IPS-20b (cell line): ENCODE measurements at regions not wholly inside any gene's neighbourhood (a gene's known extent, or its start where the extent isn't known, plus 50 kb on each side); places are given as distances from the start of the nearest gene placed in this dataset.
"Not testable (repeated sequence)": the region's sequence is repeated elsewhere in the genome, so short reads cannot be mapped to it uniquely, and the experiment has no call there.

ENCODE experiments used
- H3K27ac ChIP-seq: one replicate; pipeline ENCODE4 v1.5.1; 2013; ENCODE audit warnings: low read length
- H3K27me3 ChIP-seq: 2 replicates; pipeline ENCODE4 v1.6.1; 2013; ENCODE audit warnings: mild to moderate bottlenecking, low read length, inconsistent platforms; ENCODE audit not compliant: insufficient read depth
- H3K36me3 ChIP-seq: 2 replicates; pipeline ENCODE4 v1.6.1; 2013; ENCODE audit warnings: low read depth, mild to moderate bottlenecking, inconsistent platforms, low read length, moderate library complexity; ENCODE audit not compliant: insufficient read depth
- H3K4me1 ChIP-seq: 2 replicates; pipeline ENCODE4 v1.6.1; 2013; ENCODE audit warnings: mild to moderate bottlenecking, control low read depth, inconsistent platforms, low read length, moderate library complexity; ENCODE audit not compliant: insufficient read depth
- H3K4me3 ChIP-seq: 2 replicates; pipeline ENCODE4 v1.5.1; 2013; ENCODE audit warnings: mild to moderate bottlenecking, low read length, inconsistent platforms
- H3K9ac ChIP-seq: 2 replicates; pipeline ENCODE4 v1.6.1; 2013; ENCODE audit warnings: low read depth, mild to moderate bottlenecking, inconsistent platforms, low read length, moderate library complexity
- H3K9me3 ChIP-seq: 2 replicates; pipeline ENCODE4 v1.6.1; 2013; ENCODE audit warnings: mild to moderate bottlenecking, low read depth, low read length, inconsistent platforms; ENCODE audit not compliant: insufficient read depth

DNA sequence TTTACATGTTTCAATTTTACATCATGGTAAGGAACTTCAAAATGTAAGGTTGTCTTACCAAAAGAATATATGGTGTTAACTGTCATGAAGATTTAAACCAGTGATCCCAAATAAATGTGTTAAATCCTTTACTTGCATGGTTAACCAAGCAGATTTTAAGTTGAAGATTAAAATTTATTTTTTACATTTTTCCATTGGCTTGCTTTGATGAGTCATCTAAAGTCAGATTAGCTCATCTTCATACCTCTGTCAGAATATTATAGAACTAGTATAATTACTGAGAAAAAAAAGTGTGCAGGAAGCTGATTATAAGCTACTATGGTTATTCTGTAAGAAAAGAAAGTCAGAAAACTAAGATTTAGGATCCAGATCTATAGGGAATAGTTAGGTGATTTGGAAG lies 95.3 kb upstream of the DPH5 start:
- no peak overlapping the region for H3K4me3 ChIP-seq
- H3K9ac ChIP-seq = no peak overlapping the region
- no peaks in the 10 kb centered on the region for H3K4me1 ChIP-seq
- no peak overlapping the region for H3K27ac ChIP-seq
- H3K9me3 ChIP-seq = no peaks in the 10 kb centered on the region
- no peaks in the 10 kb centered on the region for H3K27me3 ChIP-seq
- H3K36me3 ChIP-seq = no peaks in the 10 kb centered on the region

DNA sequence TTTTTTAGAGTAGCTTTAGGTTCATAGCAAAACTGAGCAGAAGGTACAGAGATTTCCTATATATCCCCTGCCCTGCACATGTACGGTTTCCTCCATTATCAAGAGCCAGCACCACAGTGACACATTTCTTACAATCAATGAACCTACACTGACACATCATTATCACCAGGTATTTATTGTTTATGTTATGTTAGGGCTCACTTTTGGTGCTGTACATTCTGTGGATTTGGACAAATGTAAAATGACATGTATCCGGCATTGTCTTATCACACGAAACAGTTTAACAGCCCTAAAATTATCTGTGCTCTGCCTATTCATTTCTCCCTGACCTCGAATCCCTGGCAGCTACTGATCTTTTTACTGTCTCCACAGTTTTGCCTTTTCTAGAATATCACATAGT lies 93.7 kb upstream of the DPH5 start:
- no peak overlapping the region for H3K27ac ChIP-seq

DNA sequence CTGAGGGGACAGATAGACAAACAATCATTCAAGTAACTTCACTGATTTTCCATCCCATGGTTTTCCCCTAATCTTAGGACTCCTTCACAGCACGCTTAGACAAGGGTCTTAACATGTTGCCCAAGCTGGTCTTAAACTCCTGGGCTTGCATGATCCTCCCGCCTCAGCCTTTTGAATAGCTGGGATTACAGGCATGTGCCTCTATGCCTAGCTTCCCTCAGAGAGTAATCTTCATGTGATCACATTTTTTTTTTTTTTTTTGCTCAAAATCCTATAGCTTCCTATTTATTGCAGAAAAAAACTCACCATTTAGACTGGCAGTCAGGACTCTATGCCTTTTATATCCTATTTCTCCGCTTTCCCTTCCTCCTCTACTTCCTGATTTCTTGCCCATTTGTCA lies 90.4 kb upstream of the DPH5 start:
- H3K27me3 ChIP-seq = no peaks in the 10 kb centered on the region
- no peaks in the 10 kb centered on the region for H3K36me3 ChIP-seq
- no peak overlapping the region for H3K9ac ChIP-seq
- no peak overlapping the region for H3K27ac ChIP-seq
- no peak overlapping the region for H3K4me3 ChIP-seq
- no peaks in the 10 kb centered on the region for H3K9me3 ChIP-seq
- H3K4me1 ChIP-seq = no peaks in the 10 kb centered on the region

More for the DNA sequence above, 93.7 kb upstream of the DPH5 start:
- Histone ChIP-seq H3K9ac (no peak overlapping the region), H3K4me1 (no peaks in the 10 kb centered on the region), H3K9me3 (no peaks in the 10 kb centered on the region), H3K27me3 (no peaks in the 10 kb centered on the region), H3K4me3 (no peak overlapping the region), H3K36me3 (no peaks in the 10 kb centered on the region)

DNA sequence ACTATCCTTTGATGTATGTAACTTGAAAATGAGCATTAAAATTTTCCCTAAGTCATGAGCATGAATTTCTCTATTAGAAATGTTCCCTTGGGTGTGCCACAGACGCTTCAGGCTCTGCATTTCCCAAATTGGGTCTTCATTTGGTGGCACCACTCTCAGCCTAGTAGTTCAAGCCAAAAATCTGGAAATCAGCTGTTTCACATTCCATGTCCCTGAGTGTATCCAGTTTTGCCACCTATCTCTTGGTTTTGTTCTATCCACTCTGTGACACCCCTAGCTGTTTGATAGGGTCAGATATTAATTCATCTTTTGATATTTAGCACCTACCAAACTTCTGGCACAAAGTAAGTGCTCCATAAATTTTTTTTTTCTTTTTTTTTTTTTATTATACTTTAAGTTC lies 89.5 kb upstream of the DPH5 start:
- no peaks in the 10 kb centered on the region for H3K4me1 ChIP-seq
- H3K9ac ChIP-seq = no peak overlapping the region
- no peaks in the 10 kb centered on the region for H3K27me3 ChIP-seq
- H3K36me3 ChIP-seq = no peaks in the 10 kb centered on the region
- no peaks in the 10 kb centered on the region for H3K9me3 ChIP-seq
- no peak overlapping the region for H3K27ac ChIP-seq
- H3K4me3 ChIP-seq = no peak overlapping the region

DNA sequence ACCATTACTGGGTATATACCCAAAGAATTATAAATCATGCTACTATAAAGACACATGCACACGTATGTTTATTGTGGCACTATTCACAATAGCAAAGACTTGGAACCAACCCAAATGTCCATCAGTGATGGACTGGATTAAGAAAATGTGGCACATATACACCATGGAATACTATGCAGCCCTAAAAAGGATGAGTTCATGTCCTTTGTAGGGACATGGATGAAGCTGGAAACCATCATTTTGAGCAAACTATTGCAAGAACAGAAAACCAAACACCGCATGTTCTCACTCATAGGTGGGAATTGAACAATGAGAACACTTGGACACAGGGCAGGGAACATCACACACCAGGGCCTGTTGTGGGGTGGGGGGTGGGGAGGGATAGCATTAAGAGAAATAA lies 88.5 kb upstream of the DPH5 start:
- H3K36me3 ChIP-seq = not testable (repeated sequence)

DNA sequence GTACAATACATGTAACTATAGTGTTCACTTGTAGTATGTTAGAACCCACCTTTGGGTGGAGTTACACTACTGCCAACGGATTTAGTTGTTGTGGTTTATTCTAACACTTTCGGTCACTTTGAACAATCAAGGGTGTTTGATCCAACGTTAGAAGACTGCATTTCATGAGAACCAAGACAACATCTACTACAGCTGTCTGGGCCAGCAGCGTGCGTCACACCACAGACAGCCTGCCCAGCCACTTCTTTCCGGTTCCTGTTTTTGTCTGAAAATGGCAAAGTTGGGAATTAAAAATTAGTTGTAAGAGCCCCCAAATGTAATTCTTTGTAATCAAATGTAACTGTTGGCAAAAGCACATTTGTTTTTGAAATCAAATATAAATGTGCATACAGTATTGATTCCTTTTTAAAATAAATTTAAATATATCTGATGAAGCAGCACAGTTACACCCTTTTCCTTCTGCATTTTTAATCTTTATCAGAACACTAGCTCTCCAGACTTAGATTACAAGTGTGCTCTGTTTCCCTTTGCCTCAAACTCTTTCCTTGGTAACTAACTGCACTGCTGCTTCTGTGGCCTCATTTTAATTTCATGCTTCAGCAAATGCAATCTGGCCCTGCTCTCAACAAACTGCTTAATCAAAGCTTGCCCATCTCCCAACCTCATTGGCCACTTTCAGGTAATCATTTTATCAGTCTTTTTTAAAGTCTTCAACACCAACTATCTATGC lies 86.6 kb upstream of the DPH5 start:
- Histone ChIP-seq H3K4me3 (no peak overlapping the region), H3K36me3 (no peaks in the 10 kb centered on the region), H3K27ac (no peak overlapping the region), H3K4me1 (no peaks in the 10 kb centered on the region), H3K27me3 (no peaks in the 10 kb centered on the region), H3K9ac (no peak overlapping the region), H3K9me3 (no peaks in the 10 kb centered on the region)

More for the DNA sequence above, 88.5 kb upstream of the DPH5 start:
- not testable (repeated sequence) for H3K4me1 ChIP-seq, H3K9me3 ChIP-seq, H3K27ac ChIP-seq, H3K4me3 ChIP-seq, H3K9ac ChIP-seq, H3K27me3 ChIP-seq

DNA sequence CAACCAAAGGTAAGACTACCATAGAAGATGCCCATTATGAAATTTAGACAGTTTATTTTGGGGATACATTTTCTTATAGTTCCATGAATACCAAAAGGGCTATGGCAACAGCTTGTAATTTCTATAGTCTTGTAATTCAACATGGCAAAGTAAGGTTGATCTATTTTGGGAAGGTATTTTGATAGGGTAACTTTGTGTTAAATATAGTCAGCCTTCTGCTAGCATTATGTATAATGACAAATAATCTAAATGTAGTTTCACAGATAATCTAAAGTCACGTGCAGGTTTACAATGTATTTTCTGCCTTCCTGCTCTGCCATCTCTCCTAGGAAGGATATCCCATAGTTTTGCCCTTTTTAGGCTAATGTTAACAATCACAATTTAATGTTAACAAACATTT lies 85.9 kb upstream of the DPH5 start:
- no peaks in the 10 kb centered on the region for H3K27me3 ChIP-seq
- no peak overlapping the region for H3K27ac ChIP-seq
- no peak overlapping the region for H3K4me3 ChIP-seq
- no peaks in the 10 kb centered on the region for H3K4me1 ChIP-seq
- no peaks in the 10 kb centered on the region for H3K9me3 ChIP-seq
- H3K9ac ChIP-seq = no peak overlapping the region
- no peaks in the 10 kb centered on the region for H3K36me3 ChIP-seq

DNA sequence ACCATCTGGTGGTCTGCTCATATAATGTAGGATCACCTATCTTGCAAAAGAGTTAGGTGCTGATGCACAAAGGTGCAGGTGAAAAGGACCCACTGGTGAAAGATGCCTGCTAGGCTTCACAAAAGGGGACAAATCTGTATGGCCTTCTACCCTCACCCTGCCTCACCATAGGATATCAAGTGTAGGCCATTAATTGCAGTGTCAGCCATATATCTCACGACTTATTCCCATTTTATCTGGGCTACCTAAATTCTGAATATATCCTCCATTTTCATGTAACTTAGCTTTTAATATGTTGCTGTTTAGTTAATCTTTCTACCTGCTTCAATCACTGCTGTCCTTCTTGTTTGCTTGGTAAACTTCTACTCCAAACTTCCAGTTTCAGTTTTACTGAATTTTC lies 84.2 kb upstream of the DPH5 start:
- Histone ChIP-seq H3K9me3 (no peaks in the 10 kb centered on the region), H3K36me3 (no peaks in the 10 kb centered on the region), H3K9ac (no peak overlapping the region), H3K4me1 (no peaks in the 10 kb centered on the region), H3K27ac (no peak overlapping the region), H3K4me3 (no peak overlapping the region), H3K27me3 (no peaks in the 10 kb centered on the region)

DNA sequence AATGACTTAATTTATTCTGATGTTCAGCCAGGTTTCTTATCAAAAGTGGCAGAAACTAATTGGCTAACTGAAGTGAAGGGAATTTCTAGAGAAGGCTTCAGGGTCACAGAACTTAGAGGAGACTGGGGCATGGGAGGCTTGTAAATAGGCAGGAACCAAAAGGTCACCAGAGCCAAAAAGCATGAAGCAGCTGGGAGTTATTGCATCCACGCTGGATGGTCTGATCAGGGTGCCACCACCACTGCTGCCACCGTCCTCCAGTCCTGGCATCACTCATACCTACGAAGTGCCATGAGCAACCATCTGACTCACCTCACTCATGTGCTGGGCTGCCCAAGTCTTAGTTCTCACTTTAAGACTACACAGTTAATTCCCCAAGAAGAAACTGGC lies 82.5 kb upstream of the DPH5 start:
- Histone ChIP-seq H3K27ac (no peak overlapping the region), H3K36me3 (no peaks in the 10 kb centered on the region), H3K4me3 (no peak overlapping the region), H3K9me3 (no peaks in the 10 kb centered on the region), H3K9ac (no peak overlapping the region), H3K27me3 (no peaks in the 10 kb centered on the region), H3K4me1 (no peaks in the 10 kb centered on the region)

DNA sequence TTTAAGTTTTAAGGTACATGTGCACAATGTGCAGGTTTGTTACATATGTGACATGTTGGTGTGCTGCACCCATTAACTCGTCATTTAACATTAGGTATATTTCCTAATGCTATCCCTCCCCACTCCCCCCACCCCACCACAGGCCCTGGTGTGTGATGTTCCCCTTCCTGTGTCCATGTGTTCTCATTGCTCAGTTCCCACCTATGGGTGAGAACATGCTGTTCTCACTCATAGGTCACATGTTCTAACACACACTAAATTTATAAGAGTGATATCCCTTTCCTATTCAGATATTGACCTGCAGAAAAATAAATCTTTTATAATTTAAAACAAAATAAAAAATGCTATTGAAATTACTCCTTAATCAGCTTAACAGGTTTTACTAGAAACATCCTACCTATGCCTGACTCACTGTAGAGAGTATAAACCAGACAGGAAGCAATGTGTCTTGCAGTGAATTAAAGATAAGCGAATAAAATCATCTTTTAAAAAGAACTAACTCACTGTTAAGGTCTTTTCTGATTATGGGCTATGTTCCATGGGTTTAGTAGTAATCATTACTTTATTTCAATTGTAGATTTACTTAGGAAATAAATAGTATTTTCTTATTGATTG lies 82.0 kb upstream of the DPH5 start:
- Histone ChIP-seq H3K36me3 (no peaks in the 10 kb centered on the region), H3K4me3 (no peak overlapping the region), H3K9ac (no peak overlapping the region), H3K9me3 (no peaks in the 10 kb centered on the region), H3K4me1 (no peaks in the 10 kb centered on the region), H3K27me3 (no peaks in the 10 kb centered on the region), H3K27ac (no peak overlapping the region)

DNA sequence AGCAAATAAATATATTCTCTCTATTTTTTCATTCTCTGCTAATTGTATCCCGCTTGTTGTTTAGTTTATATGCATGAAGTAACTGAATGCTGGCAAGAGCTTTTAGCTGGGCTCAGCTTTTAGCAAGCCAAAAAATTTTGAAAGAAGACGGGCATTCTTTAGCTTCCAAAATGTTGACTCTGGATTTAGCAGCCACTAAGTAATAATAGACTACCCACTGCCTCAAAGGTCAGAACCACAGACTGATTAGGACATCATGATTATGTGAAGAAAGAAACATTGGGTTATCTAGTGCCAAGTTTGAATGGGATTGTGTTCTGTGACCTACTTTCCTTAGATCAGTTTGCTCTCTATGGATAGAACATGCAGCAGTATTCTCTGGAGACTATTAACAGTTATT lies 80.3 kb upstream of the DPH5 start:
- Histone ChIP-seq H3K36me3 (no peaks in the 10 kb centered on the region), H3K9ac (no peak overlapping the region), H3K4me3 (no peak overlapping the region), H3K4me1 (no peaks in the 10 kb centered on the region), H3K27ac (no peak overlapping the region), H3K9me3 (no peaks in the 10 kb centered on the region), H3K27me3 (no peaks in the 10 kb centered on the region)

DNA sequence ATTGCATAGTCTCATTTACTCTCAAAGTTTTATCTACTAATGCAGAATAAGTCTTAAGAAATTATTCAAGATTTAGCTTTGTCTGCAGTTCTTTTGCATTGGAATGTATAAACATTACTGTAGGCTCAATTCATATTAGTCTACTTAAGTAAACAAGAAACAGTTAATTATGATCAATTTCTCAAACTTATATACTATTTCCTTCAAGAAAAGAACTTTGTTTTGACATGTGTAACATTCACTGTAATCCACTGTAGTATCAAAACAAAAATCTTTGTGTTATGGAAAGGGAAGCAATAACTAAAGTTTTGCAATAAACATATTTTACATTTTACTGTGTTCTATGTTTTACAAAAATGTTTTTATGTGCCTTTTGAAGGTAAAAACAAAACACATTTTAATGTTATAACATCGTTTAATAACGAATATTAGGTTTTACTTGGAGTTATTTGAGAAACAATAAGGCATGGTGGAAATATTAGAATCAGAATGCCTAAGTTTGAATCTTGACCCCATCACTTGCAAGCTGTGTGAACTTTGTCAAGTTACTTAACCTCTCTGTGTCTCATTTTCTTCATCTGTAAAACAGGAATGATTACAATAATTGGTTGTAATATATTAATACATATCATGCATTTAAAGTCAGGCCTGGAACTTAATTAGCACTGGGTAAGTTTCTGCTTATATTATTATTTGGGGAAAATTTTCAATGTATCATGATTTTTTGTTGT lies 77.0 kb upstream of the DPH5 start:
- H3K4me3 ChIP-seq = no peak overlapping the region
- H3K9me3 ChIP-seq = no peaks in the 10 kb centered on the region
- no peaks in the 10 kb centered on the region for H3K36me3 ChIP-seq
- H3K4me1 ChIP-seq = no peaks in the 10 kb centered on the region
- H3K9ac ChIP-seq = no peak overlapping the region
- no peaks in the 10 kb centered on the region for H3K27me3 ChIP-seq
- no peak overlapping the region for H3K27ac ChIP-seq
